Activated CD4-positive, alpha-beta T cell treated with anti-CD3 and anti-CD28 coated beads for 36 hours (primary cell): ENCODE measurements at regions not wholly inside any gene's neighbourhood (a gene's known extent, or its start where the extent isn't known, plus 50 kb on each side); places are given as distances from the start of the nearest gene placed in this dataset.
"Not testable (repeated sequence)": the region's sequence is repeated elsewhere in the genome, so short reads cannot be mapped to it uniquely, and the experiment has no call there.

Source experiments
- ATAC-seq: fragments of 200-7000 bp; cut with Tn5 transposase; one replicate; pipeline ENCODE4 v1.10.0; 2021; ENCODE audit warnings: mild to moderate bottlenecking, moderate library complexity
- CTCF ChIA-PET: fragments of 350-600 bp; sonication (Branson Sonifier 250); formaldehyde crosslinking; loops from one replicate; lab custom pipeline; 2021; ENCODE audit warnings: antibody characterized with exemption; lab: Charles Lee
- POLR2A ChIA-PET: fragments of 350-600 bp; sonication (Branson Sonifier 250); formaldehyde crosslinking; loops from one replicate; lab custom pipeline; 2021; ENCODE audit warnings: antibody characterized with exemption, inconsistent platforms; lab: Charles Lee
- DNase-seq: peaks from one replicate; pipeline ENCODE4 v3.0.0-alpha.2; 2020
- H3K27ac Mint-ChIP-seq: one replicate; pipeline ENCODE4 v1.8.0; 2021; ENCODE audit warnings: mixed read lengths
- H3K27me3 Mint-ChIP-seq: one replicate; pipeline ENCODE4 v1.8.0; 2021; ENCODE audit warnings: mixed read lengths
- H3K36me3 Mint-ChIP-seq: one replicate; pipeline ENCODE4 v1.8.0; 2021; ENCODE audit warnings: low read depth, mixed read lengths
- H3K4me1 Mint-ChIP-seq: one replicate; pipeline ENCODE4 v1.8.0; 2021; ENCODE audit warnings: mixed read lengths
- H3K4me3 Mint-ChIP-seq: one replicate; pipeline ENCODE4 v1.8.0; 2021; ENCODE audit warnings: mild to moderate bottlenecking, moderate library complexity, mixed read lengths
- H3K9me3 Mint-ChIP-seq: one replicate; pipeline ENCODE4 v1.8.0; 2021; ENCODE audit warnings: low read depth, mixed read lengths
- intact Hi-C, 2 experiments: fragments of 100-400 bp; cut with DNase I in 1 of 2; cut with micrococcal nuclease in 1 of 2; formaldehyde crosslinking; loops; one replicate each; pipeline versions ENCODE4 v1.14.2 to v1.15.1; 2022 to 2024; cut with DNase I, micrococcal nuclease

GRCh38 chrX:25860322-25860721 lies 277.8 kb upstream of the MAGEB18 start:
- POLR2A ChIA-PET, result no interaction called here
- Mint-ChIP-seq H3K27me3 (no peaks in the 10 kb centered on the region), H3K4me3 (no peak overlapping the region), H3K4me1 (no peaks in the 10 kb centered on the region), H3K36me3 (no peaks in the 10 kb centered on the region), H3K27ac (no peak overlapping the region), H3K9me3 (no peaks in the 10 kb centered on the region)
- CTCF ChIA-PET, result no interaction called here
- ATAC-seq (no peak), DNase-seq (no peak)
- intact Hi-C loops, result no loop called here

DNA sequence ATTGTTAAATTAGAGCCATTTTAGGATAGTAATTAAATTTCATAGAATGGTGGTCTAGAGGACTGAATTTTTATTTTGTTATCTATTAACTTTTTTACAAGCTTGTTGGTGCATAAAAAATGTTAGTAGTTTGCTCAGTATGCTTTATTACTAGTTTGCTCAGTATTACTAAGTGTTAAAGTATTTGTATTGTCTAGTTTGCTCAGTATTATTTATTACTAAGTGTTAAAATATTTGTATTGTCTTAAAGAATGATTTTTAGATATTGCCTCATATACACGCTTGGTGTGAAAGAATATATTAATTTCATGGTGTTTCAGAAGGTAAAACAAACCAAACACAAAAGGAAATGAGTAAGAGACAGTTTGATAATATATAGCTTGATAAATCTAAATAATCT lies 268.4 kb upstream of the MAGEB18 start:
- no peaks in the 10 kb centered on the region for H3K4me1 Mint-ChIP-seq
- H3K27ac Mint-ChIP-seq, result no peak overlapping the region
- ChIA-PET CTCF (no interaction called here), POLR2A (no interaction called here)
- ATAC-seq (no peak), DNase-seq (no peak)
- intact Hi-C loops, result no loop called here
- H3K4me3 Mint-ChIP-seq, result no peak overlapping the region
- H3K36me3 Mint-ChIP-seq, result no peaks in the 10 kb centered on the region
- peaks cover 4% of the 10 kb centered on the region for H3K9me3 Mint-ChIP-seq
- no peaks in the 10 kb centered on the region for H3K27me3 Mint-ChIP-seq

DNA sequence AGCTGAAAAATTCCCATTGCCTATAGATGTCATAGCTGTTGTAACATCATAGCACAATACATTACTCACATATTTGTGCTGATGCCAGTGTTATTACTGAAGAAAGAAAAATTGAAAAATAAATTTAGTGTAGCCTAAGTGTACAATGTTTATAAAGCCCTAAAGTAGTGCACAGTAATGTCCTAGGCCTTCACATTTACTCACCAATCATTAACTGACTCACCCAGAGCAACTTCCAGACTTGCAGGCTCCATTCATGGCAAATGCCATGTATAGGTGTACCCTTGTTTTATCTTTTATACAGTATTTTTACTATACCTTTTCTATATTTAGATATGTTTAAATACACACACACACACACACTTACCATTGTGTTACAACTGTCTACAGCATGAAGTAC lies 265.4 kb upstream of the MAGEB18 start:
- no peaks in the 10 kb centered on the region for H3K4me1 Mint-ChIP-seq
- H3K36me3 Mint-ChIP-seq, result no peaks in the 10 kb centered on the region
- intact Hi-C loops, result no loop called here
- H3K27ac Mint-ChIP-seq, result no peak overlapping the region
- H3K27me3 Mint-ChIP-seq, result no peaks in the 10 kb centered on the region
- CTCF ChIA-PET, result no interaction called here
- no peak for DNase-seq
- H3K4me3 Mint-ChIP-seq, result no peak overlapping the region
- ATAC-seq, result no peak
- POLR2A ChIA-PET, result no interaction called here
- H3K9me3 Mint-ChIP-seq, result peaks cover 4% of the 10 kb centered on the region

DNA sequence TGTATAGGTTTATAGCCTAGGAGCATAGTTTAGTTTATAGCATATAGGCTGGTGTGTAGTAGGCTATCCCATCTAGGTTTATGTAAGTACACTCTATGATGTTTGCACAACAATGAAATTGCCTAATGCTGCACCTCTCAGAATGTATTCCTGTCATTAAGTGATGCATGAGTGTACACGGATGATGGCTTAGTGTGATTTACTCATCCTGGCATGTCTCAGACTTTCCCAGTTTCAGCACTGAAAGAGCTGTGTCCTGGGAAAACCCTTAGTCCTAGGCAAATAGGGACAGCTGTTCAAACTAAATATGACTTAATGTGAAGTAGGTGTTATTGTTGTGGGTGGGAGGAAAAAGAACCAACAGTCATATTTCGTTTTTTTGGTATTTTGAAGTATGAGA lies 264.9 kb upstream of the MAGEB18 start:
- Mint-ChIP-seq H3K4me3 (no peak overlapping the region), H3K4me1 (no peaks in the 10 kb centered on the region), H3K27ac (no peak overlapping the region), H3K36me3 (no peaks in the 10 kb centered on the region), H3K27me3 (no peaks in the 10 kb centered on the region), H3K9me3 (peaks cover 4% of the 10 kb centered on the region)
- POLR2A ChIA-PET, result no interaction called here
- ATAC-seq (no peak), DNase-seq (no peak)
- CTCF ChIA-PET, result no interaction called here
- intact Hi-C loops, result no loop called here

DNA sequence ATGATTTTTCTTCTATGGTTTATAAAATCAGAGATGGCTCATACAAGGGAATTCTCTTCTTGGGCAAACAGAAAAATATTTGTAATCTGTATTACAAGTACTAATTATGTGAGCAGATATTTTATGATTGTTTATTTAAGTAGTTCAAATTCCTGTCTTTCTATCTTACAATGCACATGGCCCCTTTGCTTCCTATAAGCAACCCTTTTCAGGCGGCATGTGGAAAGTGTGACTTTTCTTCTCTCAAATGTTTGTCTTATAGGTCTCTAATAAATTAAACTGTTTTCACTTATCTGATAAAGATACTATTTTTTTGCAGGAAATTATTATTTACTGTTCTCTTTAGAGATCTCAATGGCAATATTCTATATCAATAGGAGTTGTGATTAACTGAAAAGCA lies 259.3 kb upstream of the MAGEB18 start:
- Mint-ChIP-seq H3K27me3 (no peaks in the 10 kb centered on the region), H3K27ac (no peak overlapping the region), H3K36me3 (no peaks in the 10 kb centered on the region), H3K4me1 (no peaks in the 10 kb centered on the region), H3K4me3 (no peak overlapping the region), H3K9me3 (peaks cover 2% of the 10 kb centered on the region)
- no peak for DNase-seq
- ATAC-seq, result no peak
- POLR2A ChIA-PET, result no interaction called here
- CTCF ChIA-PET, result no interaction called here
- intact Hi-C loops, result no loop called here

DNA sequence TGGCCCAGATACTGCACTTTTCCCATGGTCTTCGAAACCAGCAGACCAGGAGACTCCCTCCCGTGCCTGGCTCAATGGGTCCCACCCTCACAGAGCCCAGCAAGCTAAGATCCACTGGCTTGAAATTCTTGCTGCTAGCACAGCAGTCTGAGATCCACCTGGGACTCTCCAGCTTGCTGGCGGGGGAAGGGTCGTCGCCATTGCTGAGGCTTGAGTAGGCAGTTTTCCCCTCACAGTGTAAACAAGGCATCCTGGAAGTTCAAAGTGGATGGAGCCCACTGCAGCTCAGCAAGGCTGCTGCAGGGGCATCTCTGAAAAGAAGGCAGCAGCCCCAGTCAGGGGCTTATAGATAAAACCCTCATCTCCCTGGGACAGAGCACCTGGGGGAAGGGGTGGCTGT lies 255.6 kb upstream of the MAGEB18 start:
- DNase-seq, H3K27ac Mint-ChIP-seq, H3K4me3 Mint-ChIP-seq, POLR2A ChIA-PET, intact Hi-C loops, H3K36me3 Mint-ChIP-seq, ATAC-seq, H3K9me3 Mint-ChIP-seq, H3K4me1 Mint-ChIP-seq, CTCF ChIA-PET, H3K27me3 Mint-ChIP-seq: not testable (repeated sequence)

GRCh38 chrX:25897758-25898157 lies 240.4 kb upstream of the MAGEB18 start:
- H3K27ac Mint-ChIP-seq, result no peak overlapping the region
- intact Hi-C loops, result no loop called here
- POLR2A ChIA-PET, result no interaction called here

GRCh38 chrX:25905728-25906127 lies 232.4 kb upstream of the MAGEB18 start:
- H3K36me3 Mint-ChIP-seq, H3K27ac Mint-ChIP-seq, intact Hi-C loops, H3K4me1 Mint-ChIP-seq, ATAC-seq, POLR2A ChIA-PET, H3K9me3 Mint-ChIP-seq, CTCF ChIA-PET, H3K27me3 Mint-ChIP-seq, DNase-seq, H3K4me3 Mint-ChIP-seq: not testable (repeated sequence)

More at GRCh38 chrX:25897758-25898157, 240.4 kb upstream of the MAGEB18 start:
- no peak overlapping the region for H3K4me3 Mint-ChIP-seq
- ATAC-seq, result no peak
- H3K27me3 Mint-ChIP-seq, result no peaks in the 10 kb centered on the region
- no peaks in the 10 kb centered on the region for H3K4me1 Mint-ChIP-seq
- H3K36me3 Mint-ChIP-seq, result no peaks in the 10 kb centered on the region
- CTCF ChIA-PET, result no interaction called here
- no peaks in the 10 kb centered on the region for H3K9me3 Mint-ChIP-seq
- no peak for DNase-seq

GRCh38 chrX:25925946-25926345 lies 212.2 kb upstream of the MAGEB18 start:
- intact Hi-C loops, result no loop called here
- H3K4me1 Mint-ChIP-seq, result no peaks in the 10 kb centered on the region
- ChIA-PET CTCF (no interaction called here), POLR2A (no interaction called here)
- H3K27ac Mint-ChIP-seq, result no peak overlapping the region
- no peaks in the 10 kb centered on the region for H3K27me3 Mint-ChIP-seq
- H3K4me3 Mint-ChIP-seq, result no peak overlapping the region
- H3K36me3 Mint-ChIP-seq, result no peaks in the 10 kb centered on the region
- H3K9me3 Mint-ChIP-seq, result peaks cover 2% of the 10 kb centered on the region
- DNase-seq (no peak), ATAC-seq (no peak)

DNA sequence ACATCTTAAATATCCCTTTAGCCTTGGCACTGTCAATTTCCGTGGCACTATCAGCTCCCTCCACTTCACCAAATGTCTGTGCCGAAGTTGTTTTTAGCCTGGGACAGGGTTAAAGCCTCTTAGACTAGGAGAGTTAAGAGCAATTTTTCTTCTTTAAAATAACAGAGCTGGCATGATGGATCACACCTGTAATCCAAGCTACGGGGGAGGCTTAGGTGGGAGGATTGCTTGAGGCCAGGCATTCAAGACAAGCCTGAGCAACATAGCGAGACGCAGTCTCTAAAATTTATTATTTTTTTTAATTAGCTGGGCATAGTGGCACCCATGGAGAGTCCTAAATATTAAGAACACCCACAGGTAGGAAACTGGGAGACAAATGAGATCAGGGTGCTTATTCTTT lies 209.8 kb upstream of the MAGEB18 start:
- no peaks in the 10 kb centered on the region for H3K4me1 Mint-ChIP-seq
- H3K36me3 Mint-ChIP-seq, result no peaks in the 10 kb centered on the region
- peaks cover 2% of the 10 kb centered on the region for H3K9me3 Mint-ChIP-seq
- DNase-seq, result no peak
- H3K4me3 Mint-ChIP-seq, result no peak overlapping the region
- no peak for ATAC-seq
- CTCF ChIA-PET, result no interaction called here
- intact Hi-C loops, result no loop called here
- no peak overlapping the region for H3K27ac Mint-ChIP-seq
- POLR2A ChIA-PET, result no interaction called here
- H3K27me3 Mint-ChIP-seq, result no peaks in the 10 kb centered on the region

- CTCF ChIA-PET, result no interaction called here
- ATAC-seq (no peak), DNase-seq (no peak)
- peaks cover 9% of the 10 kb centered on the region for H3K9me3 Mint-ChIP-seq
- H3K36me3 Mint-ChIP-seq, result no peaks in the 10 kb centered on the region
- H3K4me3 Mint-ChIP-seq, result no peak overlapping the region
- no peaks in the 10 kb centered on the region for H3K27me3 Mint-ChIP-seq
- no peak overlapping the region for H3K27ac Mint-ChIP-seq
- intact Hi-C loops, result no loop called here
- no peaks in the 10 kb centered on the region for H3K4me1 Mint-ChIP-seq
- POLR2A ChIA-PET, result no interaction called here
Measured at GRCh38 chrX:25941087-25941486, 197.1 kb upstream of the MAGEB18 start.

GRCh38 chrX:25941559-25942250 lies 196.4 kb upstream of the MAGEB18 start:
- H3K27me3 Mint-ChIP-seq, result no peaks in the 10 kb centered on the region
- ATAC-seq (no peak), DNase-seq (no peak)
- POLR2A ChIA-PET, result no interaction called here
- no peak overlapping the region for H3K4me3 Mint-ChIP-seq
- H3K9me3 Mint-ChIP-seq, result peaks cover 10% of the 10 kb centered on the region
- H3K4me1 Mint-ChIP-seq, result no peaks in the 10 kb centered on the region
- CTCF ChIA-PET, result no interaction called here
- intact Hi-C loops, result no loop called here
- H3K36me3 Mint-ChIP-seq, result no peaks in the 10 kb centered on the region
- H3K27ac Mint-ChIP-seq, result no peak overlapping the region

- ATAC-seq (no peak), DNase-seq (peak; percentile 20)
- no peak overlapping the region for H3K4me3 Mint-ChIP-seq
- POLR2A ChIA-PET, result no interaction called here
- H3K27me3 Mint-ChIP-seq, result no peaks in the 10 kb centered on the region
- intact Hi-C loops, result no loop called here
- peaks cover 7% of the 10 kb centered on the region for H3K9me3 Mint-ChIP-seq
- no peaks in the 10 kb centered on the region for H3K4me1 Mint-ChIP-seq
- no peak overlapping the region for H3K27ac Mint-ChIP-seq
- H3K36me3 Mint-ChIP-seq, result no peaks in the 10 kb centered on the region
- CTCF ChIA-PET, result no interaction called here
Measured at GRCh38 chrX:25968920-25969319, 169.2 kb upstream of the MAGEB18 start.
